CD14-positive monocyte (primary cell): ENCODE measurements at regions not wholly inside any gene's neighbourhood (a gene's known extent, or its start where the extent isn't known, plus 50 kb on each side); places are given as distances from the start of the nearest gene placed in this dataset.

Experiments
- DNase-seq, 3 donors: peaks; one replicate each; pipeline ENCODE4 v3.0.0-alpha.2; 2011 to 2022
- H2AFZ ChIP-seq: 2 replicates; pipeline ENCODE4 v1.6.0; 2012; ENCODE audit warnings: mild to moderate bottlenecking, low read depth, low read length, inconsistent platforms; ENCODE audit not compliant: insufficient read depth, poor library complexity, severe bottlenecking
- H3K27ac ChIP-seq, 2 donors: 1 replicate in 1 of 2; 2 replicates in 1 of 2; pipeline ENCODE4 v1.5.1; 2012 to 2013; ENCODE audit warnings: low read length in 2 of 2, control low read depth in 1 of 2, inconsistent platforms in 1 of 2, low read depth in 1 of 2, mild to moderate bottlenecking in 1 of 2
- H3K27me3 ChIP-seq, 2 donors: one replicate each; pipeline versions ENCODE4 v1.6.0 to v1.6.1; 2011 to 2013; ENCODE audit warnings: low read length in 2 of 2; ENCODE audit not compliant: control insufficient read depth in 2 of 2, insufficient read depth in 2 of 2
- H3K36me3 ChIP-seq, 2 donors: replicated peaks in 1 of 2; 1 replicate in 1 of 2; 2 replicates in 1 of 2; pipeline versions ENCODE4 v1.5.1 to v1.6.1; 2012 to 2013; ENCODE audit warnings: low read length in 2 of 2, control low read depth in 1 of 2, inconsistent platforms in 1 of 2, mild to moderate bottlenecking in 1 of 2; ENCODE audit not compliant: insufficient read depth in 2 of 2, control insufficient read depth in 1 of 2
- H3K4me1 ChIP-seq, 2 donors: 1 replicate in 1 of 2; 2 replicates in 1 of 2; pipeline versions ENCODE4 v1.5.1 to v1.6.1; 2012 to 2013; ENCODE audit warnings: low read length in 2 of 2, control low read depth in 1 of 2, inconsistent platforms in 1 of 2, mild to moderate bottlenecking in 1 of 2, moderate library complexity in 1 of 2; ENCODE audit not compliant: insufficient read depth in 2 of 2, control insufficient read depth in 1 of 2
- H3K4me2 ChIP-seq: replicated peaks from 2 replicates; pipeline ENCODE3; 2012; ENCODE audit warnings: low read length, moderate library complexity, mild to moderate bottlenecking; ENCODE audit not compliant: poor library complexity, severe bottlenecking; ENCODE audit errors: extremely low read depth
- H3K4me3 ChIP-seq, 3 experiments: fragments of 200-600 bp in 1 of 3; sonication (generic) in 1 of 3; replicated peaks in 1 of 3; 1 replicate in 2 of 3; 2 replicates in 1 of 3; pipeline ENCODE4 v1.5.1; 2011 to 2013; ENCODE audit warnings: low read length in 3 of 3, mild to moderate bottlenecking in 3 of 3, control low read depth in 2 of 3, low read depth in 2 of 3, inconsistent platforms in 1 of 3, moderate library complexity in 1 of 3
- H3K79me2 ChIP-seq: 2 replicates; pipeline ENCODE4 v1.6.0; 2012; ENCODE audit warnings: mild to moderate bottlenecking, control low read depth, inconsistent platforms, low read length, moderate library complexity; ENCODE audit not compliant: insufficient read depth
- H3K9ac ChIP-seq: 2 replicates; pipeline ENCODE4 v1.6.0; 2017; ENCODE audit warnings: low read length, mild to moderate bottlenecking; ENCODE audit not compliant: insufficient read depth, poor library complexity, severe bottlenecking
- H3K9me3 ChIP-seq, 2 donors: replicated peaks in 1 of 2; 1 replicate in 1 of 2; 2 replicates in 1 of 2; pipeline versions ENCODE4 v1.5.1 to v1.6.1; 2012 to 2013; ENCODE audit warnings: low read length in 2 of 2, control low read depth in 1 of 2; ENCODE audit not compliant: control insufficient read depth in 1 of 2, insufficient read depth in 1 of 2
- H4K20me1 ChIP-seq: 2 replicates; pipeline ENCODE4 v1.6.0; 2012; ENCODE audit warnings: mild to moderate bottlenecking, low read length, control low read depth, moderate library complexity; ENCODE audit not compliant: insufficient read depth
- H3K27ac Mint-ChIP-seq, 7 donors: one replicate each; pipeline ENCODE4 v1.8.0; 2020; ENCODE audit warnings: mild to moderate bottlenecking in 7 of 7, mixed read lengths in 7 of 7, moderate library complexity in 6 of 7, inconsistent platforms in 2 of 7
- H3K27me3 Mint-ChIP-seq, 3 donors: one replicate each; pipeline ENCODE4 v1.8.0; 2021 to 2022; ENCODE audit warnings: low read depth in 3 of 3, mild to moderate bottlenecking in 3 of 3, mixed read lengths in 3 of 3, moderate library complexity in 3 of 3, inconsistent platforms in 1 of 3
- H3K36me3 Mint-ChIP-seq, 2 donors: one replicate each; pipeline ENCODE4 v1.8.0; 2020; ENCODE audit warnings: mixed read lengths in 2 of 2, inconsistent platforms in 1 of 2, mild to moderate bottlenecking in 1 of 2
- H3K4me1 Mint-ChIP-seq: one replicate; pipeline ENCODE4 v1.8.0; 2020; ENCODE audit warnings: mild to moderate bottlenecking, mixed read lengths
- H3K4me3 Mint-ChIP-seq, 2 donors: one replicate each; pipeline ENCODE4 v1.8.0; 2020; ENCODE audit warnings: mild to moderate bottlenecking in 2 of 2, mixed read lengths in 2 of 2, moderate library complexity in 1 of 2
- H3K9me3 Mint-ChIP-seq, 7 donors: one replicate each; pipeline ENCODE4 v1.8.0; 2020 to 2022; ENCODE audit warnings: mixed read lengths in 7 of 7, mild to moderate bottlenecking in 6 of 7, moderate library complexity in 6 of 7, inconsistent platforms in 2 of 7
- WGBS: methylation state at CpG from one replicate; pipeline ENCODE4 v1.1.5; 2013; ENCODE audit warnings: missing lambda C conversion rate; ENCODE audit not compliant: insufficient coverage; 5-methylcytosine and 5-hydroxymethylcytosine counted together
- intact Hi-C, 2 donors: fragments of 100-400 bp; cut with micrococcal nuclease; formaldehyde crosslinking; loops; one replicate each; pipeline versions ENCODE4 v1.15.0 to v1.15.1; 2023
- TF ChIP-seq, protein P1 (sequence below): fragments of 200-600 bp; IDR thresholded peaks from one replicate; pipeline ENCODE4 v1.8.0; 2022; ENCODE audit warnings: antibody characterized with exemption, mild to moderate bottlenecking

DNA sequence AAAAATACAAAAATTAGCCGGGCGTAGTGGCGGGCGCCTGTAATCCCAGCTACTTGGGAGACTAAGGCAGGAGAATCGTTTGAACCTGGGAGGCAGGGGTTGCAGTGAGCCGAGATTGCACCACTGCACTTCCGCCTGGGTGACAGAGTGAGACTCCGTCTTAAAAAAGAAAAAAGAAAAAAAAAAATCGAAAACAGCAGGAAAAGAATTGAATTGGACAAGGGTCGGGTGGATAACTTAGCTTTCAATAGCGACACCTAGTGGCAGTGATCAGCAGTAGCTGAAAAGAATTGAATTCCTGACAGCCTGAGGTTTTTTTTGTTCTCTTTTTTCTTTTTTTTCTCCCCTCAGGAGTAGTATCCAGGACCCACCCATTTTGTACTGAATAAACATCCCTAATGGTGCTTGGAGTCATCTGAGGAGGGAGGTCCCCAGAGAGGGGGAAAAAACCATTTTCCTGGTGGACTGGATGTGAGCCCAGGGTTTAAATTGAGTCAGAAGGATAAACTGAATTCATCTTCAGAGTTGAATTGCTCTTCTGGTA is 55.1 kb downstream of the CYCS start:
- no peaks in the 10 kb centered on the region for H3K9me3 Mint-ChIP-seq
- DNase-seq: peak; percentile 47 to 68 (median 67)
- peaks cover 4% of the 10 kb centered on the region for H3K4me1 Mint-ChIP-seq
- Histone ChIP-seq H3K4me3 (no peak overlapping the region), H3K27ac (no peak overlapping the region), H3K79me2 (no peaks in the 10 kb centered on the region), H3K9me3 (no peaks in the 10 kb centered on the region), H3K27me3 (no peaks in the 10 kb centered on the region), H3K4me1 (no peaks in the 10 kb centered on the region), H2AFZ (no peak overlapping the region), H3K36me3 (no peaks in the 10 kb centered on the region), H3K9ac (no peak overlapping the region), H3K4me2 (no peak overlapping the region), H4K20me1 (no peaks in the 10 kb centered on the region)
- intact Hi-C loops: loop anchor here (5.0 kb wide), 1 partner anchor 258 kb away; no protein-coding TSS in a partner anchor
- TF ChIP-seq, protein P1, sequence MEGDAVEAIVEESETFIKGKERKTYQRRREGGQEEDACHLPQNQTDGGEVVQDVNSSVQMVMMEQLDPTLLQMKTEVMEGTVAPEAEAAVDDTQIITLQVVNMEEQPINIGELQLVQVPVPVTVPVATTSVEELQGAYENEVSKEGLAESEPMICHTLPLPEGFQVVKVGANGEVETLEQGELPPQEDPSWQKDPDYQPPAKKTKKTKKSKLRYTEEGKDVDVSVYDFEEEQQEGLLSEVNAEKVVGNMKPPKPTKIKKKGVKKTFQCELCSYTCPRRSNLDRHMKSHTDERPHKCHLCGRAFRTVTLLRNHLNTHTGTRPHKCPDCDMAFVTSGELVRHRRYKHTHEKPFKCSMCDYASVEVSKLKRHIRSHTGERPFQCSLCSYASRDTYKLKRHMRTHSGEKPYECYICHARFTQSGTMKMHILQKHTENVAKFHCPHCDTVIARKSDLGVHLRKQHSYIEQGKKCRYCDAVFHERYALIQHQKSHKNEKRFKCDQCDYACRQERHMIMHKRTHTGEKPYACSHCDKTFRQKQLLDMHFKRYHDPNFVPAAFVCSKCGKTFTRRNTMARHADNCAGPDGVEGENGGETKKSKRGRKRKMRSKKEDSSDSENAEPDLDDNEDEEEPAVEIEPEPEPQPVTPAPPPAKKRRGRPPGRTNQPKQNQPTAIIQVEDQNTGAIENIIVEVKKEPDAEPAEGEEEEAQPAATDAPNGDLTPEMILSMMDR: peak; percentile 93
- peaks cover 6 to 11% (median 6%) of the 10 kb centered on the region in 3 donors for H3K27me3 Mint-ChIP-seq
- no peak overlapping the region for H3K27ac Mint-ChIP-seq
- WGBS: 0% methylated on average over 2 of the region's 11 CpGs
- H3K4me3 Mint-ChIP-seq: peak overlapping the region in 1 of 2 donors; percentile 51
- H3K36me3 Mint-ChIP-seq: no peaks in the 10 kb centered on the region

DNA sequence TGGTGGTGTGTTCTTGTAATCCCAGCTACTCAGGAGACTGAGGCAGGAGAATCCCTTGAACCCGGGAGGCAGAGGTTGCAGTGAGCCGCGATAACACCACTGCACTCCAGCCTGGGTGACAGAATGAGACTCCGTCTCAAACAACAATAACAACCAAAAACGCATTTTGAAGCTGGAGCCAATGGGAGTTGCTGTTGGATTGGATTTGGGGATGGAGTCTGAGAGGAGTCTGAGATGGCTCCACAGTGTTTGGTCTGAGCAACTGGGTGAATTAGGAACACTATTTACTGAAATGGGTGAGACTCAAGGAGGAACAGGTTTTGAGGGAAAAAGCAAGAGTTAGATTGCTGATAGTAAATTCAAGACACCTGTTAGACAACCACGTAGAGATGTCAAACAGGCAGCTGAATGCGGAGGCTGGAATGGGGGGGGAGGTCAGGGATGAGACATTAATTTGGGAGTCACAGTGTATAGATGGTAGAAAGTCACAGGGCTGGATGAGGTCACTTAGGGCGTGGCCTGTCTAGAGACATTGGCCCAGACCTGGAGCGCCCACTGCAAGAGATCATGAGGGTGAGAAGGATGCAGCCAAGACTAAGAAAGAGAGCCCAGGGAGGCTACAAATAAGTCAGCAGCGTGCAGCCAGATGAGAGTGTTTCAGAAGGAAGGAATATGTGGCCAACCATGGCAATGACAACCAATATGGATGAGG is 56.4 kb downstream of the CYCS start:
- intact Hi-C loops: loop anchor here in 1 of 2 donors (5.0 kb wide), 1 partner anchor 256 kb away; no protein-coding TSS in a partner anchor
- Histone ChIP-seq H3K27me3 (no peaks in the 10 kb centered on the region), H2AFZ (no peak overlapping the region), H3K4me2 (no peak overlapping the region), H3K36me3 (no peaks in the 10 kb centered on the region), H3K27ac (no peak overlapping the region), H3K79me2 (no peaks in the 10 kb centered on the region), H3K9ac (no peak overlapping the region), H3K9me3 (no peaks in the 10 kb centered on the region), H3K4me3 (no peak overlapping the region), H4K20me1 (no peaks in the 10 kb centered on the region), H3K4me1 (no peaks in the 10 kb centered on the region)
- no peak for DNase-seq
- H3K27me3 Mint-ChIP-seq: peaks cover 3 to 7% (median 6%) of the 10 kb centered on the region in 3 donors
- peaks cover 4% of the 10 kb centered on the region for H3K4me1 Mint-ChIP-seq
- WGBS: 93% methylated on average over 8 of the region's 10 CpGs
- H3K4me3 Mint-ChIP-seq: no peak overlapping the region
- H3K36me3 Mint-ChIP-seq: no peaks in the 10 kb centered on the region
- TF ChIP-seq, protein P1: no peak
- no peaks in the 10 kb centered on the region for H3K9me3 Mint-ChIP-seq
- H3K27ac Mint-ChIP-seq: no peak overlapping the region
